NCI-H1436 treated with DMSO at 0.1 percent for 48 hours (cell line): ENCODE measurements at regions not wholly inside any gene's neighbourhood (a gene's known extent, or its start where the extent isn't known, plus 50 kb on each side); places are given as distances from the start of the nearest gene placed in this dataset.

Experiments used
- DNase-seq: peaks from one replicate; lab custom pipeline; 2025; lab: John Stamatoyannopoulos, UW

DNA sequence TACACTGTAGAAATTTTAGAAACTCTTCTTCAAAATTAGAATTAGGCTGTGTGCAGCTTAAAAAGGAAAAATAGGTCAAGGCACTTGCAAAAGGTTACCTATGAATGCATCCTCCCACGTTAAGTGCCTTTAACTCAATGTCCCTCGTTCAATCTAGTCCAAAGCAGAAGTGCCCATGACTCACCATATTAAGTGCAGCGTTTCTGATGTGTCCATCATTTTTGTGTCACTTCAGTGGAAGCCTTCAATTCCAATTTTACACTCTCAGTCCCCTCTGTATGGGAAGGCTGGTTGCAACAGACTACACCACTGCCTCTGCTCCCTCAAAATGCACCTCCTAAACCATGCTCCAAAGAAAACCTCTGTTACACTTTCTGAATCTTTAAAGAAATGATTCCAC is 53.4 kb downstream of the FOXB1 start:
- no peak for DNase-seq

- DNase-seq = no peak
These were observed 55.1 kb downstream of the FOXB1 start for GRCh38 chr15:60059186-60059585.

DNA sequence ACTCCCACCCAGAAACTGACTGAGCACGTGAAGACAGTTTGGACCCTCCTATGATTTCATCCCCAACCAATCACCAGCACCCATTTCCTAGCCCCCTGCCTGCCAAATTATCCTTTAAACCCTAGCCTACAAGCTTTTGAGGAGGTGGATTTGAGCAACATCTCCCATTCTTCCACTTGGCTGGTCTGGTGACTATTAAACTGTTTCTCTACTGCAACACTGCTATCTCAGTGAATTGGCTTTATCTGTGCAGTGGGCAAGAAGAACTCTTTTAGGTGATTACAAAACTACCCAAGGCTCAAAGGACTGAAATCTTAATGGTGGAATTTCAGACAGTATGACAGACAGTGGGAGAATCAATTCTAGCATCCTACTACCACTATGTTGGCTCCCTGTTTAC is 57.6 kb downstream of the FOXB1 start:
- no peak for DNase-seq

GRCh38 chr15:60062826-60063225 is 58.7 kb downstream of the FOXB1 start:
- DNase-seq = no peak

- DNase-seq = no peak
These were observed 61.8 kb downstream of the FOXB1 start for GRCh38 chr15:60065951-60066350.

GRCh38 chr15:60070838-60071493 is 66.9 kb downstream of the FOXB1 start:
- DNase-seq = no peak

DNA sequence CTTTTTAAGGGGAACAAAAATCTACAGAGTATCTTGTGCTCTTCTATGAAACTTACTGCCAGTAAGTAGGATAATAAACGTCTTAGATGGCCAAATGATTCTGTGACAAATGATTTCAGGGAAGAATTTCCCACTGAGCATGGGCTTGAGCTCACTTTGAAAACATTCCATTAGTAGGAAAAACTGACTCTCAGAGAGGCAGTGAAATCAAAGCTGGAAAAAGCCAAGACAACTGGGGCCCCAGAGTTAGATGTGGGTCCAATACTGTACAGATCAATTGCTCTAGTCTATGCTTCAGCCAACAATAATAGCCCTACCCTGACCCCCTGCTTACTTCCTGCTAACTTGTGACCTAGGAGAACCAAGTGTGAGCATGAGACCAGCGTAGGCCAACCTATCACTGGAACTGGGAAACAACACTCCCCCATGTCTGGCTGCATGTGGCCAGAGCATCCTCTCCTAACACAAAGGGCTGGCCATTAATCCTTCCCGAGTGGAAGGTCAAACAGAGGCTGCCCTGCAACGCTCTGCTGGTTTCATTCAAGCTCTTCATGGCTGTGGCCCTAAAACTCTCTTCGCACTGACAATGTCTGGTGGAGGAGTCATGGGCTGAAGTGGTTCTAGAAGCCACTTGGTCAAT is 68.8 kb downstream of the FOXB1 start:
- no peak for DNase-seq

GRCh38 chr15:60073466-60073840 is 69.3 kb downstream of the FOXB1 start:
- no peak for DNase-seq

- DNase-seq = no peak
These were observed 70.2 kb downstream of the FOXB1 start for GRCh38 chr15:60074181-60074885.

- no peak for DNase-seq
These were observed 71.9 kb downstream of the FOXB1 start for GRCh38 chr15:60076045-60076444.

DNA sequence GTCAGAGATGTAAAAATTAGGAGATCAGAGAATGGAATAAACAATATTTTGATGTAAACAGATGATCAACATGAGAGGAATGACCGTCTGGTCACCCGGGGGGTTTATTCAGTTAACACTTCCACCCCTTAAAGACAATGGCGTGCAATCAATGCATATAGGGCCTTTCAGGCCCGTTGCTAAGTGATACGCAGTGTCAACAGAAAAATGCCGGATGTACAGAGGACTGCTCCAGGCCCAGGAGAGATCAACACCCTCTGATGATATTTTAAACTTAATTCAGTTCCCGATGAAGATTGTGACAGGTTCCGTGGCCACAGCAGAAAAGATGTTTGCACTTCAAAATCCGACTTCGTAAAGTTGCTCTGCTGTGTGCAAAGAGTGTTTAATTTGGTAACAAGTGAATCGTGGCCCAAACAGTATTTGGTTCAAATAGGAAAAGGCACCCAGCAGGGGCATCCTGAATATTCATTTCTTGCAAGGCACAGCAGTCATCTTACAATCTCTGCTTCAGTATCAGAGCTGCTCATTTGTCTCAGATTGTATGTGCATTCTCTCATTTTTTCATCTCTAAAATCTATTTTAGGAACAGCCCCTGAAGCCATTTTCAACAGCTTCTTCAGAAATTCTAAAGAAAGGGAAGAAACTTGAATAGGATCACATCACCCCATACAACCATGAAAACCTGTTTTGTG is 72.6 kb downstream of the FOXB1 start:
- no peak for DNase-seq

DNA sequence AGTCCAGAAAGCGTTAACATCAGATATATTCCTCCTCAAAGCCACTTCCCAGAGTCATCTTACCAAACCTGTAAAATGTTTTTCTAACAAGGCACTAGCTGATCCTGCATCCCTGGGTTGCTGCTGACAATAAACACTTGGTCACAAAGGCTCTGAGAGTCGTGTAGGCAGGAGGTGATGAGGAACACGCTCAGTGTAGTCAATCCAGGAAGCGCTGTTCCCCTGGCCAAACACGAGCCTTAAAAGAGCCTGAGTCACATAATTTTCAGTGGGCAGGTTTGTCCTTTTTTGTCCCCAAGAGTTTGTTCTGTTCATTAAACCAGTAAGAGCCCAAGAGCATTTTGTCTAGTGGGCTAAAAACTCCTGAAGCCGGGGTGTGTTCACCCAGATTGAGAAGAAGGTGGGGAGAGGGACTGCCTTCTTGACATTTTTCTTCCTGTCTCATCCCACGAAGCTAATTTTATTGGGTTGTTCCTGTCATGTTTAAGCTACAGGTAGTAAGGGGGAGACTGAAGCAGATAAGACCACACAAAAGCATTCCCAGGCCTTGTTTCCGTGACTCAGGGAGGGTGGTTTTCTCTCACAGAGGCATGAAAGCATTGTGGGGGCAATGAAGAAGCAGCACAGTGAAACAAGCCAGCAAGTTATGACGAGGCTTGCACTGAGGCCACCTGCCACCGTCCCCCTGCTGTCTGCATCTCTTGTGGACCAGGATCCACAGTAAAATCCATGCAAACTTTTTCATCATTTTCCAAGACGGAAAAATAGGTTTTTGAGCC is 73.7 kb downstream of the FOXB1 start:
- DNase-seq = no peak

- no peak for DNase-seq
These were observed 75.1 kb downstream of the FOXB1 start for GRCh38 chr15:60079210-60079609.

- DNase-seq = no peak
These were observed 77.9 kb downstream of the FOXB1 start for GRCh38 chr15:60081976-60082375.

- no peak for DNase-seq
These were observed 79.2 kb downstream of the FOXB1 start for GRCh38 chr15:60083318-60083717.

- no peak for DNase-seq
These were observed 82.7 kb downstream of the FOXB1 start for GRCh38 chr15:60086681-60087429.

DNA sequence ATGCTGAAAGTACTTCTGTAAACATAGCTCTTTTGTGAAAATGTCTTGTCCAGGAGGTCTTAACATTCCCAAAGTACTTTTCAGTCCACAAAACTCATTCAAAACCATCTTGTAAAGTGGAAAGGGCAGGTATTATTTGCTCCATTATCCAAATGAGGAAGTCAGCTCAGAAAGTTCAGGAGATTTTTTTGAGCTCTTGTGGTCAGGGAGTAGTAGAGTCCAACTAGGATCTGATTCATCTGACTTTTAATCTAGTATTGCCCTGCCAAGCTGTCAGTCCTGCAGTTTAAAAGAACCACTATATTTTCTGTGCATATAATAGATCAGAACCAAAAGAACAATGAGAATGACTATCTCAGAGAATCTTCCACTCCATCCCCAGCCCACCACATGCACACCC is 83.5 kb downstream of the FOXB1 start:
- DNase-seq = no peak

GRCh38 chr15:60090747-60091146 is 86.6 kb downstream of the FOXB1 start:
- no peak for DNase-seq

DNA sequence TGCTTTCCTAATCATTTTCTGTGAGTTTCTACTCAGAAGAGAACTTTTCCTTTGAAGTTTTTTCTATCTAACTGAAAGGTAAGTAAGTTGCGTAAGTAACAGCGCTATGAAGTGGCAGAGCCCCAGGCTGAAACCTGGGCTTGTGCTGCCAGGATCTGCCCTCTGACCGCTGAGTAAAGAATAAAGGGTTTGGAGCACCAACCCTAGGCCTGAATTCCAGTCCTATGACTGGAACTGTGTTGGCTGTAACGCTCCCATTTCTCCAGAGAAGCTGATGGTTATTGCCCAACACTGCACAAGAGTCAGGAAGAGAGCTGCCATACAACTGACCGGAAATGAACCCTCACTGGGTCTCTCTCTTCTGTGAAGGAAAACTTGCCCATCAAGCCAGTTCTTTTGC is 87.0 kb downstream of the FOXB1 start:
- DNase-seq = no peak

DNA sequence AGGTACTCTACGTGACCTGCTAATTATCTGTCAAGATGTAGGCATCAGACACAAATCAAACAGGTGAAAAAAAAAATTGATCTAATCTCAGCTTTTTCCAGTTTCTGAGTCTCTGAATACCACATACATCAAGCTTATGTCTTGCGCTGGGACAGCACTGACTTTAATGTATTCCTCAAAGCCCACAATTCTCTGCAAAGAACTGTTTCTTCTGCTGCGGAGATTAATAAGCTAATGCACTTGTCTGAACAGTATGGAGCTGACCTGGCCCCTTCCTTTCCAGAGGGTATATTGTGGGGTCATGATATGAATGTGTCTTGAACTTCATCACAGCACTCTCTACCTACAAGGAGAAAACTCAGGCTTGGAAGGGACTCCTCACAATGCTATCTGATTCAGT is 87.8 kb downstream of the FOXB1 start:
- no peak for DNase-seq
